Choroid plexus epithelial cell (primary cell): ENCODE measurements at regions not wholly inside any gene's neighbourhood (a gene's known extent, or its start where the extent isn't known, plus 50 kb on each side); places are given as distances from the start of the nearest gene placed in this dataset.

ENCODE experiments used
- DNase-seq: peaks from one replicate; pipeline ENCODE4 v3.0.0-alpha.2; 2010; ENCODE audit warnings: low read depth
- H3K4me3 ChIP-seq: 2 replicates; pipeline ENCODE4 v1.5.1; 2011; ENCODE audit warnings: low read depth, mild to moderate bottlenecking, control low read depth, low read length, moderate library complexity
- TF ChIP-seq, protein P1 (sequence below): conservative IDR thresholded peaks from 2 replicates; pipeline ENCODE4 v1.5.1; 2011; ENCODE audit warnings: low read depth, mild to moderate bottlenecking, control low read depth, inconsistent platforms, low read length, moderate library complexity

- H3K4me3 ChIP-seq = no peak overlapping the region
- TF ChIP-seq, protein P1, sequence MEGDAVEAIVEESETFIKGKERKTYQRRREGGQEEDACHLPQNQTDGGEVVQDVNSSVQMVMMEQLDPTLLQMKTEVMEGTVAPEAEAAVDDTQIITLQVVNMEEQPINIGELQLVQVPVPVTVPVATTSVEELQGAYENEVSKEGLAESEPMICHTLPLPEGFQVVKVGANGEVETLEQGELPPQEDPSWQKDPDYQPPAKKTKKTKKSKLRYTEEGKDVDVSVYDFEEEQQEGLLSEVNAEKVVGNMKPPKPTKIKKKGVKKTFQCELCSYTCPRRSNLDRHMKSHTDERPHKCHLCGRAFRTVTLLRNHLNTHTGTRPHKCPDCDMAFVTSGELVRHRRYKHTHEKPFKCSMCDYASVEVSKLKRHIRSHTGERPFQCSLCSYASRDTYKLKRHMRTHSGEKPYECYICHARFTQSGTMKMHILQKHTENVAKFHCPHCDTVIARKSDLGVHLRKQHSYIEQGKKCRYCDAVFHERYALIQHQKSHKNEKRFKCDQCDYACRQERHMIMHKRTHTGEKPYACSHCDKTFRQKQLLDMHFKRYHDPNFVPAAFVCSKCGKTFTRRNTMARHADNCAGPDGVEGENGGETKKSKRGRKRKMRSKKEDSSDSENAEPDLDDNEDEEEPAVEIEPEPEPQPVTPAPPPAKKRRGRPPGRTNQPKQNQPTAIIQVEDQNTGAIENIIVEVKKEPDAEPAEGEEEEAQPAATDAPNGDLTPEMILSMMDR = no peak
- no peak for DNase-seq
Observed at GRCh38 chr1:37169743-37170275, 135.5 kb upstream of the GRIK3 start.

DNA sequence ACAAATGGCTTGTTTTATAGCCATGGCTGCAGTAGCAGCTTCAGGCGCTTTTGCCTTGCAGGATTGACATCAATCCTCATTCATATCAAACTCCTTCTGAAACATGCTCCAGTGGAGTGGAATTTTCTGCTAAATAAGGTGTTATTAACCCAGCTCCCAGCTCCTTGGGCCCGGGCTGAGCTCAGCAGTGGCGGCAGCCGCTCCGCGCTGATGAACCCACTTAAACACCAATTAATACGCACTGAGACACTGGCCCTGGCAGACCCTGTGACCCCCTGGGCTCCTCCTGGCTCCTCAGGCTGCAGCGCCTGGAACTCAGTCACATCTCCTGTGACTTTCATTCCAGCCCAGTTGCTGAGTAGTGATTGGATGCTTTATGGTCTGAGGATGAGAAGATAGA, 137.4 kb upstream of the GRIK3 start:
- H3K4me3 ChIP-seq = no peak overlapping the region
- no peak for DNase-seq
- TF ChIP-seq, protein P1 = no peak

- no peak overlapping the region for H3K4me3 ChIP-seq
- TF ChIP-seq, protein P1 = no peak
- no peak for DNase-seq
Observed at GRCh38 chr1:37174341-37174740, 140.0 kb upstream of the GRIK3 start.

DNA sequence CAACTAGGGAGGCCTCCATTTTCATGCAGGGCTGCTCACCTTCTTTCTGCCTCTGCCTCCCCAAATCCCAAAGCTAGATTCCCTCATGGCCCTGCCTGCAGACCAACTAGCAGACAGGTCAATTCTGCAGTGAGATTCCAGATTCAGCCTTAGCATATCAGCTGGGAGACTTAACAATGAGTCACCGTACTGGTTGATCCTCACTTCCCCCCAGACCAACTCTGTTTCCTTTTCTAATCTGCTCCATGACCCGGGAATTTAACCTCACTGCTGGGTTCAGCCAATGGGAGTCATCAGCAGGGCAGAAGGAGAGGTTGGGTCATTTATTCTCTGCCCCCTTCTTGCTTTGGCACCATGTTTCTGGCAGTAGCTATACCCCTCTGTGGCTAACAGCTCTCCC, 140.6 kb upstream of the GRIK3 start:
- no peak for DNase-seq
- TF ChIP-seq, protein P1 = no peak
- no peak overlapping the region for H3K4me3 ChIP-seq

DNA sequence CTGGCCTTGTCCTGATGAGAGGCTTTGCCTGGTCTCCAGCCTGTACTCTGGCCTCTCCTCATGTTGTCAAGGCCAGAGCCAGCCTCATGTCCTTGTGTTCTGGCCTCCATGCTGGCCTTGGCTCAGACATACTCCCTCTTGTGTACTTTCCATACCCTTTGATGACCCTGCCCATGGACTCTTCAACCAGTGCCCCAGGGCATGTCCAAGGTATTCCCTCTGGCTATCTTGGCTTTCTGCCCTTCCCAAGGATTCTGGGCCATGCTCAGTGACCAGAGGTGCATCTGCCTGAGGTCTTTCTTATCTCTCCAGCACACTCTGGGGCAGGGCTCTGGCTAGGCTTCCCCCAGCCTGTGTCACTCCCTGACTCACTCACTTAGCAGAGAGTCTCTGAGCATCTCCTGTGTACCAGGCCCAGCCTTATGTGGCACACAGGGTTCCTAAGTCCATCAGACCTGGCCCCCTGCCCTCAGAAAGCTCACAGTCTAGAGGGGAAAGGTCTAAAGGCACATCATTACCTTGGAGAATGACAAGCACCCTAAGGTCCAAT, 141.4 kb upstream of the GRIK3 start:
- no peak overlapping the region for H3K4me3 ChIP-seq
- TF ChIP-seq, protein P1 = no peak
- DNase-seq = no peak

- DNase-seq = no peak
- TF ChIP-seq, protein P1 = no peak
- no peak overlapping the region for H3K4me3 ChIP-seq
Observed at GRCh38 chr1:37176269-37176668, 142.0 kb upstream of the GRIK3 start.

DNA sequence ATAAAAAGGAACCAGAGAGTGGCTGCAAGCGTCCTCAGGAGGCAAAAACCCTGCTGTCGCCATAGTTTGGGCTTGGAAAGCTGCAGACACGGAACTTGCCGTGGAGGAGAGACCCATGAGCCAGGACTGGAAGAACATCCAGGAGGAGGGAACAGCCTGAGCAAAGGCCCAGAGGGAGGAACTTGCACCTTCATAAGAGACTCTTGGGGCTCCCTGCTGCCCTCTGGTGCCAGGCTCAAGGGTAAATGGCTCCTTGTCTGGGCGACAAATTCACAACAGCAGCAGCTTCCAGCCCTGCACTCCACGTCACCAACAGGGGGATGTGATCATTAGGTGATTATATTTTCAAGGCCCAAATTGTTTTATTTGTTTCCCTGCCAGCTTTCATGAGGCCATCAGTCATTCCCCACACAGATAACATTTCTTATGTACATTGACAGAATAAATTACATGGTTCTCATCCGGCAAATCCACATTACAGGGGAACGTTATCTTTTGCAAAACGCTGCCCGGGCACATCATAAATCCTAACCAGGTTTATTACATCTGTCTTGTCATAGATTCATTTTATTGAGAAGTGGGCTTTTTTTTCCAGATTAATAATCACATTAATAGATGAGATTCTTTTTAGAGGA, 143.0 kb upstream of the GRIK3 start:
- DNase-seq = peak; percentile 10
- TF ChIP-seq, protein P1 = peak; percentile 31
- no peak overlapping the region for H3K4me3 ChIP-seq
